ENCODE measurements at regions not wholly inside any gene's neighbourhood (a gene's known extent, or its start where the extent isn't known, plus 50 kb on each side); places are given as distances from the start of the nearest gene placed in this dataset.

- TF ChIP-seq CTCF (conservative IDR thresholded peaks at IDR 0.05) (no peak), EZH2 (IDR thresholded peaks at IDR 0.05; ENCODE audit: low read depth) (no peak)
Measured at GRCh38 chr15:87638554-87639083, 617.9 kb downstream of the NTRK3 start.

Data from PC-9 (cell line).